VCaP (cell line): ENCODE measurements at regions not wholly inside any gene's neighbourhood (a gene's known extent, or its start where the extent isn't known, plus 50 kb on each side); places are given as distances from the start of the nearest gene placed in this dataset.

ENCODE experiments used
- H3K27ac ChIP-seq: fragments of 450-650 bp; 2 replicates; pipeline ENCODE4 v1.5.1; 2017
- TF ChIP-seq, protein P1 (sequence below): fragments of 450-650 bp; conservative IDR thresholded peaks from 2 replicates; pipeline ENCODE4 v1.5.1; 2017; ENCODE audit warnings: mild to moderate bottlenecking, moderate library complexity

DNA sequence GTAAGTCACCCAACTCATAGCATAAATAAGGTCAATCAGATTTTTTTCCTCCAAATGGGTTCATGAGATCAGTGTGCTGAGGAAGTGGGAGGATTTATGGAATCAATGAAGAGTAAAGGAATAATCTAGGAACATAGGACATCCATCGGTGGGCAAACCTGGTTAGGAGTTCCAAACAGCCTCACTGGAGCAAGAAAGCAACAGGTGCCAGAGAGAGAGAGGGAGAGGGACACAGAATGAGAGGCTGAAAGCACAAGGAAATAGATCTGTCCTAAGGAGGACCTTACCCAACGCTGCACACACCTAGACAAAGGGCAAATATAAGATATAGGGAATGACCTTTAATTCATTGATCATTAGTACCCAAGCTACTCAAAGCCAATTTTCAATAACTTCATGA is 119.5 kb upstream of the ANKRD1 start:
- no peak overlapping the region for H3K27ac ChIP-seq
- TF ChIP-seq, protein P1, sequence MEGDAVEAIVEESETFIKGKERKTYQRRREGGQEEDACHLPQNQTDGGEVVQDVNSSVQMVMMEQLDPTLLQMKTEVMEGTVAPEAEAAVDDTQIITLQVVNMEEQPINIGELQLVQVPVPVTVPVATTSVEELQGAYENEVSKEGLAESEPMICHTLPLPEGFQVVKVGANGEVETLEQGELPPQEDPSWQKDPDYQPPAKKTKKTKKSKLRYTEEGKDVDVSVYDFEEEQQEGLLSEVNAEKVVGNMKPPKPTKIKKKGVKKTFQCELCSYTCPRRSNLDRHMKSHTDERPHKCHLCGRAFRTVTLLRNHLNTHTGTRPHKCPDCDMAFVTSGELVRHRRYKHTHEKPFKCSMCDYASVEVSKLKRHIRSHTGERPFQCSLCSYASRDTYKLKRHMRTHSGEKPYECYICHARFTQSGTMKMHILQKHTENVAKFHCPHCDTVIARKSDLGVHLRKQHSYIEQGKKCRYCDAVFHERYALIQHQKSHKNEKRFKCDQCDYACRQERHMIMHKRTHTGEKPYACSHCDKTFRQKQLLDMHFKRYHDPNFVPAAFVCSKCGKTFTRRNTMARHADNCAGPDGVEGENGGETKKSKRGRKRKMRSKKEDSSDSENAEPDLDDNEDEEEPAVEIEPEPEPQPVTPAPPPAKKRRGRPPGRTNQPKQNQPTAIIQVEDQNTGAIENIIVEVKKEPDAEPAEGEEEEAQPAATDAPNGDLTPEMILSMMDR = no peak

DNA sequence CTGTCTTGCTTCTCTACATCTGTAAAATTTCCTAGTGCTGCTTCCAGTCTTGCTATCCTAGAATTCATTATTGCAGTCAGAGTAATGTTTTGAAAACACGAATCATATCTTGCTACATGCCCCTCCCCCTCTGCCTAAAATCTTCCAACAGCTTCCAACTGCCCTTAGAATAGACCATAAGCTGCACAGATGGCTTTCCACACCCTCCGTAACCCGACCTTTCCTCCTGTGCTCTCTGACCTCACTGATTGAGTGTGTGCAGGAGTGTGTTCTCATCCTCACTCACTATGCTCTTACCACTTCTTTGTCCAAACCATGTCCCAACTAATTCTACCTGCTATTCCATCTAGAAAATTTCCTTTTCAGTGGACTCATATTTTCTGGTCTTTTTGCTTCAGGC is 121.2 kb upstream of the ANKRD1 start:
- H3K27ac ChIP-seq = no peak overlapping the region
- TF ChIP-seq, protein P1 = no peak

DNA sequence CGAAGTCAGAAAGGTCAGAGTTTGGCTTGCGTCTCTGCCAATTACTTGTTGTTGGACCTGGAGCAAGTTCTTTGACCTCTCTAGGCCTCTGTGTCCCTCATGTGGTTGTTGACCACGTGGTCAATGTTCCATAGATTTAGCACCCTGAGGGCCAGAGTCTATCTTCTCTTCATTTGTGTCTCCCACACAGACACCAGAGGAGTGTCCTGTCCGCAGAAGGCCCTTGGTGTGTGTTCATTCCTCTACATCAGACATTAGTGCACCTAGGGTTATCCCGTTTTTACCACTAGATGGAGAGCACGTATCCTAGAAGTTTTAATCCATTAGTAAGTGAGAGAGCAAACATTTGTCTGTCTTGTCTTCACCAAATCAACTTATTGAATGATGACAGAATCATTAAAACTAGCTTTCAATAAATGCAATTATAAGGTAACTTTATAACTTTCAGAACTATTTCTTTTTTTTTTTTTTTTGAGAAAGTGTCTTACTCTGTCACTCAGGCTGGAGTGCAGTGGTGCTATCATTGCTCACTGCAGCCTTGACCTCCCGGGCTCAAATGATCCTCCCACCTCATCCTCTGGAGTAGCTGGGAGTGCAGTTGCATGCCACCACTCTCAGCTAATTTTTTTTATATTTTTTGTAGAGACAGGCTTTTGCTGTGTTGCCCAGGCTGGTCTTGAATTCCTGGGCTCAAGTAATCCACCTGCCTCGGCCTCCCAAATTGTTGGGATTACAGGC is 122.5 kb upstream of the ANKRD1 start:
- no peak overlapping the region for H3K27ac ChIP-seq
- TF ChIP-seq, protein P1 = peak; percentile 80

DNA sequence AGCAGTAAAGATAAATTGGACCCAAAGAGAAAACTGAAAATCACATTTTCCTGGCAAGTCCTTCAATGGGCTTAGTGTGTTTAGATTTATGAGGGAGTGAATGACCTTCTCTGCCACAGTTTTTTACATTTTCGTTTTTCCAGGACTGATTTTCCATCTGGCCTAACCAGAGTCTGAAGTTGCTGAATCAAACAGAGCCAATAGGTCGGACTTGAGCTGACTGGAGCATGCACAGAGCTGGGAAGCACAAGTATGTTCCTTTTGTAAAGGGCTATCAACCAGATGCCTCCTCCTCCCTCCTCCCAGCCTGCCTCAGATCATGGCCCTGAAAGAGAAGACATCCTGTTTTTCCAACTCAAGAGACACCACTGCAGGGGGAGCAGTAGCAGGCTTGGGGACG is 126.0 kb upstream of the ANKRD1 start:
- no peak overlapping the region for H3K27ac ChIP-seq
- TF ChIP-seq, protein P1 = no peak

DNA sequence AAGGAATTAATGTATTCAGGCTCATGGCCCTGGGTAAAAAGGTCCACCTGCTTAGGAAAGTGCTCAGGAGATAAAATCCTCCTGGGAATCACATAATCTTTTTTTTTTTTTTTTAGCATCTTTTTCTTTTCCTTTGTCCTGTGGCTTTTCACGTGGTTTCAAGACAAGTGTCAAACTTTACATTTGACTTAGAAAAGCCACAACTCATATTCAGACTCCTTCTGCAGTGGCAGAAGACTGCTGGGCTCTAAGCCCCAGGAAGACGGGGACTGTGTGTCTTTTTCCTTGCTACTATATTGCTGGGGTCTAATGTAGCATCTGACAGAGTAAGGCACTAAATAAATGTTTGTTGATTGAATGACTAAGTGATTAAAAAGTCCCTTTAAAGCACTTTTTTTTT is 127.5 kb upstream of the ANKRD1 start:
- TF ChIP-seq, protein P1 = no peak
- no peak overlapping the region for H3K27ac ChIP-seq

DNA sequence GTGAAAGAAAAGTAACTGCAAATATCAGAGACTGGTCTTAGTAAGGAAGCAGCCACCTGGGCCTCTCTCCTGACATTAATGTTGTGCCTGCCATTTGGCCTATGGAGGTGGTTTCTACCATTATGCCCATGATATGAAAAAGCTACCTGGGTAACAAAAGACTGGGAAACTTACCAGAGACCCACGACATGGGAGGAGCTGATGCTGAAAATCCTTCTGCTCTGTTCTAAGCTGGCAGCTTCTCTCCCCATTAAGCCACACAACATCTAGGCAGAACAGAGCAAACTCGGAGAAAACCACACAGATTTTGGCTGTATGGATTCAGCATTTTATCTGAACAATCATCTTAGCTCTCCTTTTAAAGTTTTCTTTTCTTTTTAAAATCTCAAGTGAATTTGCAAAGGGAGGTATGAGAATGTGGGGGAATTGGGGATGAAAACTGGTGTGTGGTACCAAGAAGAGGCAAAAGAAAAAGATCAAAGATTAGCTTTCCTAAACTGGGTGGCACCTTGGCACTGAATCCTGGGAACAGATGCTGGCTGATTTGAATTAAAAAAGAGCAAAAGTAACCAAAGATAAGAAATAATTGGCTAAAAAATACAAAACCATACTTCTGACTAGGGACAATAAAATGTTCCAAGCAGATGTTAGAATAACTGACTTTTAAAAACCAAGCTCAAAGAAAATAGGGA is 128.6 kb upstream of the ANKRD1 start:
- TF ChIP-seq, protein P1 = no peak
- H3K27ac ChIP-seq = no peak overlapping the region

DNA sequence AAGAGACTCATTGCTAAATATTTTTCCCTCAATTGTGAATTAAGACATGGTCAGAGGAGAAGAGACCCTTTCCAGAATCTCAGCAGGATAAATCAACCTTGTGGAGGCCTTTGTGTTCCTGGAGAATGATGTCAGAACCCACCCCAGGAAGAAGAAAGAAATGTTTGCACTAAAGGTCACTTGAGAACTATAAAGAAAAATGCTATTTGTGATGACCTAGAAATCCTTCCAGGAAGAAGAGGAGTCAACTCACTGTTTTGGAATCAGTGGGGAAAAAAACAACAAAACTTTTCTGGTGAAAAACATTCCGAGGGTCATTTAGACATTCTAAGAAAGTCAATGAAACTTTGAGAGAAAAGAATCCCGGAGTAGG is 129.1 kb upstream of the ANKRD1 start:
- no peak overlapping the region for H3K27ac ChIP-seq
- TF ChIP-seq, protein P1 = no peak
